ENCODE measurements at regions not wholly inside any gene's neighbourhood (a gene's known extent, or its start where the extent isn't known, plus 50 kb on each side); places are given as distances from the start of the nearest gene placed in this dataset.
"Not testable (repeated sequence)": the region's sequence is repeated elsewhere in the genome, so short reads cannot be mapped to it uniquely, and the experiment has no call there.

GRCh38 chr16:9014389-9014788 is 50.7 kb upstream of the USP7 start:
- Histone ChIP-seq H3K36me3 (replicated peaks; ENCODE audit: low read depth, low read length) (no peaks in the 10 kb centered on the region), H3K4me1 (ENCODE audit: low read length) (no peaks in the 10 kb centered on the region), H3K9me3 (ENCODE audit: insufficient read depth, low read length) (no peaks in the 10 kb centered on the region), H3K27ac (ENCODE audit: low read length) (no peak overlapping the region), H2AFZ (ENCODE audit: low read depth, low read length) (no peak overlapping the region), H3K79me2 (ENCODE audit: low read length) (no peaks in the 10 kb centered on the region), H3K4me3 (ENCODE audit: low read length) (no peak overlapping the region), H3K4me2 (ENCODE audit: low read length) (no peak overlapping the region), H3K9ac (ENCODE audit: low read length) (no peak overlapping the region), H3K27me3 (ENCODE audit: low read depth, low read length) (no peaks in the 10 kb centered on the region), H4K20me1 (ENCODE audit: insufficient read depth, low read length) (no peaks in the 10 kb centered on the region)
- TF ChIP-seq EZH2phosphoT487 (IDR thresholded peaks at IDR 0.05; ENCODE audit: low read depth) (no peak), CTCF (IDR thresholded peaks at IDR 0.05; ENCODE audit: low read depth, low read length) (no peak)

- Histone ChIP-seq H3K27ac (ENCODE audit: low read length) (no peak overlapping the region), H4K20me1 (ENCODE audit: insufficient read depth, low read length) (no peaks in the 10 kb centered on the region), H3K9ac (ENCODE audit: low read length) (no peak overlapping the region), H3K4me3 (ENCODE audit: low read length) (no peak overlapping the region), H3K4me2 (ENCODE audit: low read length) (no peak overlapping the region), H3K4me1 (ENCODE audit: low read length) (no peaks in the 10 kb centered on the region), H3K9me3 (ENCODE audit: insufficient read depth, low read length) (no peaks in the 10 kb centered on the region), H3K79me2 (ENCODE audit: low read length) (no peaks in the 10 kb centered on the region), H3K36me3 (replicated peaks; ENCODE audit: low read depth, low read length) (no peaks in the 10 kb centered on the region), H2AFZ (ENCODE audit: low read depth, low read length) (no peak overlapping the region), H3K27me3 (ENCODE audit: low read depth, low read length) (no peaks in the 10 kb centered on the region)
- TF ChIP-seq EZH2phosphoT487 (IDR thresholded peaks at IDR 0.05; ENCODE audit: low read depth) (no peak), CTCF (IDR thresholded peaks at IDR 0.05; ENCODE audit: low read depth, low read length) (no peak)
These were observed 51.8 kb upstream of the USP7 start for GRCh38 chr16:9015489-9015888.

- not testable (repeated sequence) for H3K27me3 ChIP-seq (ENCODE audit: low read depth, low read length); H3K79me2 ChIP-seq (ENCODE audit: low read length)
These were observed 52.3 kb upstream of the USP7 start for GRCh38 chr16:9016005-9016404.

GRCh38 chr16:9016824-9017223 is 53.1 kb upstream of the USP7 start:
- H3K79me2 ChIP-seq (ENCODE audit: low read length), result no peaks in the 10 kb centered on the region
- no peaks in the 10 kb centered on the region for H3K27me3 ChIP-seq (ENCODE audit: low read depth, low read length)
- no peak overlapping the region for H2AFZ ChIP-seq (ENCODE audit: low read depth, low read length)
- no peak overlapping the region for H3K4me3 ChIP-seq (ENCODE audit: low read length)
- H3K36me3 ChIP-seq (replicated peaks; ENCODE audit: low read depth, low read length), result no peaks in the 10 kb centered on the region
- no peaks in the 10 kb centered on the region for H3K9me3 ChIP-seq (ENCODE audit: insufficient read depth, low read length)
- no peak overlapping the region for H3K9ac ChIP-seq (ENCODE audit: low read length)
- H3K27ac ChIP-seq (ENCODE audit: low read length), result no peak overlapping the region
- no peaks in the 10 kb centered on the region for H4K20me1 ChIP-seq (ENCODE audit: insufficient read depth, low read length)
- no peaks in the 10 kb centered on the region for H3K4me1 ChIP-seq (ENCODE audit: low read length)
- TF ChIP-seq CTCF (IDR thresholded peaks at IDR 0.05; ENCODE audit: low read depth, low read length) (no peak), EZH2phosphoT487 (IDR thresholded peaks at IDR 0.05; ENCODE audit: low read depth) (no peak)
- H3K4me2 ChIP-seq (ENCODE audit: low read length), result no peak overlapping the region

More at GRCh38 chr16:9016005-9016404, 52.3 kb upstream of the USP7 start:
- H3K9ac ChIP-seq (ENCODE audit: low read length); H3K36me3 ChIP-seq (replicated peaks; ENCODE audit: low read depth, low read length); H3K4me3 ChIP-seq (ENCODE audit: low read length); H2AFZ ChIP-seq (ENCODE audit: low read depth, low read length); H3K4me2 ChIP-seq (ENCODE audit: low read length); H3K4me1 ChIP-seq (ENCODE audit: low read length); H3K27ac ChIP-seq (ENCODE audit: low read length); H4K20me1 ChIP-seq (ENCODE audit: insufficient read depth, low read length); H3K9me3 ChIP-seq (ENCODE audit: insufficient read depth, low read length): not testable (repeated sequence)
